GM19372 (cell line): ENCODE measurements at regions not wholly inside any gene's neighbourhood (a gene's known extent, or its start where the extent isn't known, plus 50 kb on each side); places are given as distances from the start of the nearest gene placed in this dataset.

Experiments
- ATAC-seq: cut with Tn5 transposase; IDR thresholded peaks from one replicate; pipeline ENCODE4 v1.9.1; 2021; ENCODE audit warnings: mild to moderate bottlenecking, low read depth, moderate library complexity; ENCODE audit not compliant: unreplicated experiment

DNA sequence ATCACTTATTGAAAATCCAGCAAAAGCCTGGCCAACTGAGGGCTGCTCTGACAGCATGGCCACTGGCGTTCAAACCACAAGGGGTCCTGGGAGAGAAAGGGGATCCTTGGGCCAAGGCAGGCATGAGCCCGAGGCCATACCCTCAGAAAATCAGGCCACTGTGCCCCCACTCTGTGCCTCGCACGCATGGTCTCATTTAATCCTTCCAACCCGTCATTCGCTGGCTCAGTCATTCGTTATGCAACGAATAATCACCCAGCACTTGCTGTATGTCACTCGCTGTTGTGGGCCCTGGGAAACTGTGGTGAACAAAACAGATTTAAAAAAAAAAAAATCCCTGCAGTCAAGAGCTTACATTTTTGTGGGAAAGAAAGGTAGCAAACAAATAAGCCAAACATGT, 112.7 kb downstream of the BCOR start:
- no peak for ATAC-seq

DNA sequence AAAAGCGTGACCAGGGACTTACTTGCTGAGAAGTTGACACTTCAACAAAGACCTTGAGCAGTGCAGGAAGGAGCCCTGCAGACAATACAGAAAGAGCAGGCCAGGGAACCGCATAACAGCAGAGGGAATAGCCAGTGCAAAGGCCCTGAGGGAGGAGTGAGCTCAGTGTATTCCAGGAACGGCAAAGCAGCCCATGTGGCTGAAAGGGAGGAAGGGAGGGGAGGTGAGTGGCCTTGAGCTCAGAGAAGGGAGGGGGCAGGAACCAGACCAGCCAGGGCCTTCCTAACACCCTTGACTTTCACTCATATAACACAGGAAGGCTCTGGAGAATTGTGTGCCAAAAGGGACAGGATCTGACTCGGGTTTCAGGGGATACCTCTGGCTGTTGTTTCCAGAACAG, 112.2 kb downstream of the BCOR start:
- ATAC-seq, result no peak

DNA sequence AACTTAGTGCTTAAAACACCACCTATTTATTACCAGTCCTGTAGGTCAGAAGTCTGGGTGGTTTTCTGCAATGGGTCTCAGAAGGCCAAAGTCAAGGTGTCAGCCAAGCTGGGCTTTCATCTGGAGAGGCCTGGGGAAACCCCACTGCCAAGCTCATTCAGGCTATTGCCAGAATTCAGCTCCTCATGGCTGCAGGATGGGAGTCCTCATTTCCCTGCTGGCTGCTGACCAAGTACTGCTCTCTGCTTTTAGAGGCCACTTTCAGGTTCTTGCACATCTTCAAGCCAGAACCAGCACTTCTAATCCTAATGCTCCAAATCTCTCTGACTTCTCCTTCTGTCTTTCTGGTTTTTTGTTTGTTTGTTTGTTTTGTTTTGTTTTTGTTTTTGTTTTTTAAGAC, 109.3 kb downstream of the BCOR start:
- ATAC-seq, result no peak

DNA sequence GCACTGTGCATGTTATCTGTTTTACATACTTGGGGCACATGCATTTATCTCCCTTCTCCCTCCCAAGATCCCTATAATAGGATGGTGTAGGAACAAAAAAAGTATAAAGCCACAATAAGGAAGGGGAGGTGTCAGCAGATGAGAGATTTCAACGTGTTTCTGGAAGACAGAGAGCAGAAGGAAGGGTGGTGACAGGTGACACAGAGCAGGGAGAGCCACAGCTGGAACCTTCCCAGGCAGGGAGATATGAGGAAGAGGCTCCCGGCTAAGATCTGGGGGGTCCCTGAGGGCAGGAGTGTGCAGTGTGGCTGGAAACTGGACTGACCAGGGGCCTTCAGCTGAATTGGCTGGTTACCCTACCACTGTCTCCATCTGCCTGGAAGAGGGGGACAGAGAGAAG, 107.4 kb downstream of the BCOR start:
- ATAC-seq, result no peak

DNA sequence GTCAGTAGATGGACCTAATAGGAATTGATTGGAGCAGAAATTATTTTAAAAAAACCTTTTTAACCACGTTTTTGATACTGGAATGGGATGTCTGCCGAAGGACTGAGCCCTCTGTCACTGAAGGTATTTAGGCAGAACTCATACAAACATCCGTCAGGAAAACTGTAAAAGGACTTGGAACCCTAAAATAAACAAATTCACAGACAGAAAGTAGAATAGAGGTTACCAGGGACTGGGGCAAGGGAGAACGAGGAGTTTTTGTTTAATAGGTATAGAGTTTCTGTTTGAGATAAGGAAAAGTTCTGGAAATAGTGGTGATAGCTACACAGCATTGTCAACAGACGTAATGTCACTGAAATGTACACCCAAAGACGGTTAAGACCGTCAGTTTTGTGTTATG, 105.5 kb downstream of the BCOR start:
- no peak for ATAC-seq

DNA sequence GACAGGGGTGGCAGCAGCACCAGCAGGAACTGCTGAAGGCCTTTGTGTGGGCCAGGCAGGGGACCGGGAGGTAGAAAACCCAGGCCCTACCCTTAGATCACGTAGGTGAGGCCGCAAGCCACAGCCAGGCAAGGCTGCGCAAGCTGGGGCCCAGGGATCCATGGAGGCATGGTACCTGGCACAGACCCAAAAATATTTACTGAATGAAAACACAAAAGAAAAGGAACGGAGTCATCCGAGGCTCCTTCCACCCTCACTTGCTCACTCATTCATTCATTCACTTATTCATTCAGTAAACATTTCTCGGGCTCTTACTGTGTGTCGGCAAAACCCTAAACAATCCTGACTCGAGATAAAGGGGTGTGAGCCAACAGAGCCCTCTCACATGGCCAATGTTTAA, 102.3 kb downstream of the BCOR start:
- ATAC-seq, result no peak

DNA sequence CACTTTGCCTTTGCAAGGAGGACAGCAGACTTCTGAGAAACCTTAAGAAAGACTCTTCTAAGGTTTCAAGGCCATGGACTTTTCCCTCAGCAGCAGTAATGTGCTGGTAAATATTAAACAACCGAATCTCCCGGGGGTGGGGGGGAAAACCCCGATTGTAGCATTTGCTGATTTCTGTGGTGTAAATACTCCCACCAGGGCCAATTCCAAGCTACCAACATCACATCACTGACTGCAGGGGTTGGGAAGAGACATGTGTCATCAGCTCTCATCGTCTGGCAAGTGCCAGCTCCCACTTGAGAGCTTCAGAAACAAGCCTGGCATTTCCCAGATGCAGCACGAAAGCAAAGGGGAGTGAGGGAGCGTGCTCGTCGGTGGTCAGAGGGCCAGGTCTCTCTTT, 101.2 kb downstream of the BCOR start:
- no peak for ATAC-seq

DNA sequence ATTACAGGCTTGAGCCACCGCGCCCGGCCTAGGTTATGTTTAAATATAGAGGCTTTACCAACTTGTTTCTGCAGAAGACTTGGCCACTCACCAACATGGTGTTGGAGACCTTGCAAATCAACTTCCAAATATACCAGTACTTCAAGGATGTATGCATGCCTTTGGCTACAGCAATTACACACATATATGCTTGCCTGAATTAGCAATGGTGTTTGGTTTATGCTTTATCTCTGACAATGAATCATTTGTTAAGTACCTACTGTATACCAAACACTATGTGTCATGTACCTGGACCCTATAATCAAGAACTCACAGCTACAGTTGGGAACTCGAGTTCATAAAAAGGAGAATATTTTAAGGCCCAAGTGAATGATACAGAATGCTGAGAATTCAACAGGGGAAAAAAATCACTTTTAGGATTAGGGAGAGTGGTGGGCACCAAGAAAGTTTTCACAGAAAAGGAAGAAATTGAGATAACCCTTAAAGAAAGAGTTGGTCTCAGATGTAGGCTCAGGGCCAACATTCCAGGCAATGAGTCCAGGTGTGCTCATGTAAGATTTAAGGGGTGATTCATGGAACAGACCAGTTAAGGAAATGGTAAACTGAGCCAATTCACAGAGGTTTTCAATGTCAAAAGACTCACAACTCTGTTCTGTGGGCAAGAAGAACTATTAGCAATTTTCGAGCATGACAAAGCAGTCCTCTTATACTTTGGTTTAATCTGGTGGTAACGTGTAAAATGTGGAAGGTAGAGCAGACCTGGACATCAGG, 98.9 kb downstream of the BCOR start:
- no peak for ATAC-seq
